Fibroblast of the conjunctiva (primary cell): ENCODE measurements at regions not wholly inside any gene's neighbourhood (a gene's known extent, or its start where the extent isn't known, plus 50 kb on each side); places are given as distances from the start of the nearest gene placed in this dataset.

Experiments used
- DNase-seq: peaks from one replicate; pipeline ENCODE4 v3.0.0-alpha.2; 2010; ENCODE audit warnings: low read depth

DNA sequence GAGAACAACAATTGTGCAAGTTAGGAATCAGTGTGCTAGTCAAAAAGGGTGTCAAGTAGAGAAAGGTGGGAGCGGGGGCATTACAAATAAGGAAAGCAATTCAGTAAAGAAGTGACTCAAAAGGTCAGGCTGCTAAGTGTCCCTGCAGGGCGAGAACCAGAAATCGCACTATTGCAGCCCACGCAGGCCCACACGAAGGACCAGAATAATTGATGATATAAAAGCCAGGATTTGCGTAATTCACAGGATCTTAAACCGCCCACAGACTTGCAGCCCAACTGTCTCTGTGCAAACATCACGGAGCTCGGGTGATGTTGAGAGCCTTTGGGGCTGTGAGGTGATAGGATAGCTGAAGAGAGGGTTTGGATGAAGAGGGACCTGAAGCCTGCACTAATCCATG, 349.0 kb downstream of the BRINP1 start:
- DNase-seq = no peak

DNA sequence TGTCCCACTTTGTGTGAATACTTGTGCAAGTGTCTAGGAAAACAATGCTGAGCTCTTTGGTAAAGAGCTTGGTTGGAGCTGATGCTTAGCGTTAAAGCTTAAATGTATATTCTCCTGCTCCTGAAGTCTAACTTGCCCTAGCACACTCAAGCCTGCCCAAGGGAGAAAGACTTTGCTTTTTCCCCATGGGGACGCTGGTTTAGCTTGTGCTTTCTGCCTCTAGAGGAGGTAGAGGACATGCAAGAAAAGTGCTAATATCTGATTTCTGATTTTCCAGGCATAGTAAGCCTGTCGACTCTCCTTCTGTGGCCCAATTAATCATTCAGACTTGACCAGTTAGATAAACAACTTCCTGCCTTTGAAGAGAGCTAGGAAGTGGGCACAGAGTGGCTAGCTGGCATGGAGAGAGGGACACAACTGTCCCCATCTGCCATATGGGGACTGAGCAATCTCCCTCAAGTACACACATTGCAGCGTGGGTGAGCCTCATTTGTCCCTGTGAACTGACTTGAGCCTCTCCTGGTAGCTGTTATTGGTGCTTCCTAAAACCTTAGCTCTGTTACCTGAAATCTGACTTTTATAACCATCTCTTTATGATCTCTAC, 348.4 kb downstream of the BRINP1 start:
- DNase-seq = no peak

GRCh38 chr9:119026120-119026519, 343.1 kb downstream of the BRINP1 start:
- no peak for DNase-seq

DNA sequence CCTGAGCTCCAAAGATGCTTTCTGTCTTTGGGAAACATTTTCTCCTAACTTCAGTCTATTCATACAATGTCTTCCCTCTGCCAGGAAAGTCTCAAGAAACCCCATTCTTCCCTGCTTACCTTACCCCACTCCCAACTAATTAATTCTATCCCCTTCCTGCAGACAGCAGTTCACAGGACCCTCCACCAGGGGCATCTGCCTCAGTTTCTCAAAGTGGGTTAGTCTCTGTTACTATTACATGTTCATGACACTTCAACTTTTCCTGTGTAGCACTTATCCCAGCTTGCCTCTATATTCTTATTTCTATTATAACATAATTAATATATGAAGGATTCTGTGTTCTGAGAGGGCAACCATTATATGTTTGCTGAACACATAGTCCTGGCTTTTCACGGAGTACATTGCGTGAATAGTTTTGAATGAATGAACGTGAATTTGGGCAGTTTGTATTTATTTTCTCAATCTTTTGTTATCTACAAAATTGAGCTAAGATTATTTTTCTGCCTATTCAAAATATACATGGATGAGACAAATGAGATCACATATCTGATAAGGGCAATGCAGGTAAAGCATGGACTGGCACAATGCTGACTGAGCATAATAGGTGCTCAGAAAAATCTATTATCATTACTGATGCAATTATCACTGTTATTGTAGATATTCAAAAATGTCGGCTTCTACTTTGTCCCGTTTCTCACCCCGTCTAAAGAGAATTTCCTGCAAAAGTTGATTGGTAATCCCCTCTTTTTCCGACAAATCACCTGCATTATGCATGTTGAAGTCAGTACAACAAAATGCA, 341.1 kb downstream of the BRINP1 start:
- DNase-seq = no peak

DNA sequence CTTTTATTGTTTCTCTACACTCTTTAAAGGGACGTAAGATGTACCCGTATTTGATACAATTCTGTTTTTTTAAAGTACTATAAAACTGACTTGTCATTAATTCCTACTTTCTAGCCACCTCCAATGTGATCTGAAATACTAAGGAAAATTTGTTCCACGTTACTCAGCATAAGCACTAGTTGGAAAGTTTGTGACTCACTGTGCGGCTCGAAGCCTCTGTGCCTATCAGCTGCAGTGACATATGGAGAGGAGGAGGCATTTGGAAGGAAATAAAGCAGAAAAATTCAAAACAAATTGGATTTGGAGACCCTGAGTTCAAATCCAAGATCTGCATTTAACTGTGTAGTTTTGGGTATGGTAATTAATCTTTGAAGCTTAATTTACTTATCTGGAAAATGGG, 339.3 kb downstream of the BRINP1 start:
- DNase-seq = no peak

DNA sequence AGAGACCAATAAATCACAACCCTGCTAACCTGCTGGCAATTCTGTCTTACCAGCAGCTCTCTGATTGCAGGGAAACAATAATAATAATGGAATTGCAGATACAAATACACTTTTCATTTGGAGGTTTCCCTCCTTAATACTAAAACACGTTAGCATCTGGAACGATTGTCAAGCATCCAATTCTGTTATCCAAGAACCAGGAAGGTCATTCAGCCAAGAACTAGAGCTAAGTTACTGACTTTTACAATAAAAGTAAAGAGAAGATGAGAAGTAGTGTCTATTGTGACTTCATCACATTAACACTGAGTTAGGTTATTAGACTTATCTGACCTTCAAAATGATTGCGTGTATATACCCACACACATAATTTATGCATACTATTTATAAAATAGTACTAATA, 335.6 kb downstream of the BRINP1 start:
- DNase-seq = no peak

- DNase-seq = no peak
These were observed 332.3 kb downstream of the BRINP1 start for GRCh38 chr9:119036969-119037368.

GRCh38 chr9:119043996-119044395, 325.2 kb downstream of the BRINP1 start:
- DNase-seq = no peak

DNA sequence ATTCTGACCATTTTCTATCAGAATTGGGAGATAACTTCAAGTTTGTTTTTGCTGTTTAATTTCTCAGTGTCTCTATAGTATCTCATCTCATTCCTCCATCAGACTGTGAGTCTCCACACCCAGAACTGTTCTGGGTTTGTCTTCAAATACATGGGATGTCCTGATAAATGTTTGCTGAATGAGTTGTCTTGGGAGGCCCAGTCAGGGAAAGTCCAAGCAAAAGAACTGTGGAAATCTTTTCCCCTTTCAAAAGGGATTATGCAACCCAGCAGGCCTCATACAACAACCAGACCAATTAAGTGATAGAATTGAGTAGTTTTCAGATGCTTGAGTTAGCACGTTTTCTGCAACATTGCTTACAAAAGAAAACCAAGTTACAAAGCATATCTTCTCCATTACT, 324.4 kb downstream of the BRINP1 start:
- no peak for DNase-seq

DNA sequence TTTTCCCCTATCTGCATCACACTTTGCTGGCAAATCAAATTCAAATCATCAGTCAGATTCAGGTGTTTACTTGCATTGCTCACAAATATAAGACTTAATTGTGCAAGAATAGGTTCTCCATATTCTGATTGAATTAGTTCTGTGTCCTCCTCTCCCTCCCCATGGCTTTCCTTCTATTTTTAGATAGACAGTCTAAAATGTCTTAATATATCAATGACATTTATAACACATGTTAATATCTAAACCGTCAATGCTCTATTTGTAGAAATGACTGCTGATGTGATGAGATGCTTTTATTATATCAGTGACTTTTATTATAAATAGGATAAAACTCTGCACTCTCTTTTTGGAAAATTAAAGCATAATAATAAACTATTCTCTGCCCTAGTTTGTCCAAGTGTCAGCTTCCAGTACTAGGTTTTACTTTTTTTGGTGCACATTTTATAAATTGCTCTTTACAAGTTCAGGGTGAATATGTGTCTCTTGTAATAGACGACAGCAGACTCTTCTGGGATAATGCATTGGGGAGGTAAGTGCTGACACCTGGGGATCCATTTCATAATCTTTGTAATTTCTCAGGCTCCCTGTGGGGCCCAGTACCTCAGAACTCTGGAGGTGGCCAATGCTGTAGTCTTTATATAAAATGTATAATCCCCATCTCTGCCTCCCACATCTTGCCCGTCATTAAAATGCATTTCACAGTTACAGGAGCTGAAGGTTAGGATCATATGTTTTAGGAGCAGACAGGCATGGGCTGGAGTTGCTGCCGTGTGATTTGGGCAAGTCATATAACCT, 321.5 kb downstream of the BRINP1 start:
- no peak for DNase-seq

- DNase-seq = no peak
These were observed 319.0 kb downstream of the BRINP1 start for GRCh38 chr9:119050281-119050680.

- DNase-seq = no peak
These were observed 316.8 kb downstream of the BRINP1 start for GRCh38 chr9:119052339-119053030.

- DNase-seq = no peak
These were observed 316.2 kb downstream of the BRINP1 start for GRCh38 chr9:119053070-119053469.

GRCh38 chr9:119060629-119061385, 308.4 kb downstream of the BRINP1 start:
- DNase-seq = no peak

GRCh38 chr9:119071636-119072035, 297.6 kb downstream of the BRINP1 start:
- no peak for DNase-seq

DNA sequence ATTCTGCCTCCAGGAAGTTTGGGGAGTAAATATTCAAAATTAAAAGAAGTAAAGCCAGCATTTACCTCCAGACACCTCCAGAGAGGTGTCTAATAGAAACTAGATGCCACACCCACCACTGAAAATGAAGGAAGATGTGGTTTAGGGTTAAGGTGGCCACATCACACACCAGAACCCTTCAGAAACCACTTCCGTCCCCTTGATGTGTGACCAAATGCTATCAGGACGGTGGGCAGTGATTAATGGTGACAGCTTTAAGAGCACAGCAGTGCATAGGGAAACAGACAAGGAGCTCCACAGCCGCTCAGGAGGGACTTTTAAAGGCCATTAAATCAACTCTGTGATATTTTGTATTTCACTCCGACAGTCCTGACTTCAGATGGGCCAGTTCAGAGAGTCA, 295.2 kb downstream of the BRINP1 start:
- DNase-seq = no peak

DNA sequence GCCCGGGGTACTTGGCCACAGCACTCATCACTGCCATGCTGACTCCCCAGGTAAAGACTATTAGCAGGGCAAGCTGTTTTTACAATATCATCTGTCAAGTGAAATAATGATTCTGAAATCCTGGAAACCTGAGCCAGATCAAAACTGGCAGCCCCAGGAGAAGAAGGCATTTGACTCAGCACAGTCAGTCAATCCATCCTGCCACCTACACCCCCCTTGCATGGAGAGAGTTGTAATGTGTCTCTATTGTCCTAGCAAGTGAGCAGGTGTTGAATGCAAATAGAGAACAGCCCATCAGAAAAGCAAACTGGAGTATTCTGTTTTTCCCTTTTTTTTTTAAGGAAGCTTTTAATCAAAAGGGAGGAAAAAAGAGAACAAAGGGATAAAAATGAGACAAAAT, 291.2 kb downstream of the BRINP1 start:
- DNase-seq = no peak

DNA sequence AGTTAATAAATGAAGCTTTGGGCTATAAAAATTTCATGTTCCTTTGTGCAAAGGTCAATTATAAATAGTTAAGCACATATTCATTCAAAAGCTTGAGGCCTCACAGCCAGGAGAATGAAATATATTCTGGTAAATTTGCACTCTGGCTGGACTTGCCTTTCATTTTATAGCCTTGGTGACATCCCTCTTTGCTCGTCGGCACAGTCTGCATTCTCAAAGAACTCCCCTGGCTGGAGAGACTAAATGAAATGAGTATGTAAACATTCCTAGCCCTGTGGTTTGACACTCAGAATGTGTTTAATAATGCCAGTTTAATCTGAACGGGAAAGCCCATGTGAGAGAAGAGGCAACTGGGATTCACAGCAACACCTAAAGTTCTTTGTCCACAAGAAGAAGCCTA, 285.6 kb downstream of the BRINP1 start:
- no peak for DNase-seq

DNA sequence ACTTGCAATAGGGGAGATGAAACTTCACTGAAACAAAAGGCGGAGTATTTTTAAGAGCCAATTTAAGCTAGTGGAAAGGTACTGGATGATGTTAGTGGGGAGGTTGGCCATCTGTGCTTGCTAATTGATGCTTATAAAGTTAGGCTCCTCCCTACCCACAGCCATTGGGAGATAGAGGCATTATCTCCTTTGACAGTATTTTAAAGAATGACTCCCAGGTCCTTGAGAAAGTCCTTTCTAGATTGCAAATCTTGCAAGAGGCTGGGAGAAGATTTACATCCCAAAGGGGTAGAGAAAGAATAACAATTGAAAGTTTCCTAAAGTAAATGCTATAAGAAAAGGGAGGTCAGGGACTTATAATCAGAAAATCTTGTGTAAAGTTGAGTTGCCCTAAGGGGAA, 282.6 kb downstream of the BRINP1 start:
- DNase-seq = no peak

DNA sequence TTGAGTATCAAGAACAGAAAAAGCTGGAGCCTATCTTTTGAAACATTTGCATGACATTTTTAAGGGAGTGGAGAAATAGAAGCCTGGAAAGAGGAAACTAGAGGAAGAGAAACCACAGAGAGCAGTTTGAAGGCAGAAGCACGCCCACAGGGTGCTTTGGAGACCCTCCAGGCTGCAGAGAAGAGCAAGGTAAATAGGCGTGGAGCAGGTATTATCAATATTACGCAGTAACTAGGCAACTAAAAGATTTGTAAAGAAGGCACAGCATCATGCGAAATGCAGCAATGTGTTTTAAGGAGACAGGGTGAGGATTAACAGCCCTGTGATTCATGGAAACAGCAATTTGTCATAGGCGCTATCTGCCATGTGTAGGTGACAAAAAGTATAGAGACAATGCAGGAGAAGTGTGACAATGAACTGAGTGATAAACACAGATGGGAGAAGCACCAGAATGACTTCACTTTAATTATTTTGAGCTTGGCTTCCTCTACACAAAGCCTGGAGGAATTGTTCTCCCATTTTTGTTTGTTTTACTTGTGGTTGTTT, 281.2 kb downstream of the BRINP1 start:
- no peak for DNase-seq

DNA sequence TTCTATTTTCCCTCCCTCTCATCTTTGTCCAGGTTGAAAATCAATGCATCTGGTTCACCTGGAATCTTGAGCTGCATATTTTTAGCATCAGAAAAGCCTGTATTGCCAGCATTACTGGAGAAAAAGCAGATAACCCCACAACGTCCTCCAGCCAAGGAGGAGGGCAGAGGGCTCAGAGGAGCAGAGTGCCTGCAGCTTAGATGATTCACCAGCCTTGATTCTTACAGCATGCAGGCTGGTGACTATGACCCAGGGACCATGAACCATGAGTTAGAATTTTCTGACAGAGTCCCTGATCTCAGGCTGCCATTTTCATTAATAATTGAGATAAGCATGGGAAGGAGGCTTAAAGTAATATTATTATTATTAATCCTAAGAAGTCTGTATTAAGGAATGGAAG, 278.2 kb downstream of the BRINP1 start:
- no peak for DNase-seq
